NCI-H146 (cell line): ENCODE measurements at regions not wholly inside any gene's neighbourhood (a gene's known extent, or its start where the extent isn't known, plus 50 kb on each side); places are given as distances from the start of the nearest gene placed in this dataset.
"Not testable (repeated sequence)": the region's sequence is repeated elsewhere in the genome, so short reads cannot be mapped to it uniquely, and the experiment has no call there.

Experiments
- DNase-seq: peaks from one replicate; lab custom pipeline; 2025; lab: John Stamatoyannopoulos, UW

DNA sequence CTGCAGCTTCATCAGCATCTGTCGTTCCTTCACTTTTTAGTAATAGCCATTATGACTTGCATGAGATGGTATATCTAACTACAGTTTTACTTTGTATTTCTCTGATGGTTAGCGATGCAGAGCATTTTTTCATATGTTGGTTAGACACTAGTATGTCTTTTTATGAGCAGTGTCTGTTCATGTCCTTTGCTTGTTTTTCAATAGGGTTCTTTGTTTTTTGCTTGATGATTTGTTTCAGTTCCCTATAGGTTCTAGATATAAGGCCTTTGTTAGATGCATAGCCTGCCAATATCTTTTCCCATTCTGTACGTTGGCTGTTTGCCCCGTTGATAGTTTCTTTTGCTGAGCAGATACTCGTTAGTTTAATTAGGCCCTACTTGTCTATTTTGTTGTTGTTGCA lies 487.2 kb upstream of the BCHE start:
- no peak for DNase-seq

DNA sequence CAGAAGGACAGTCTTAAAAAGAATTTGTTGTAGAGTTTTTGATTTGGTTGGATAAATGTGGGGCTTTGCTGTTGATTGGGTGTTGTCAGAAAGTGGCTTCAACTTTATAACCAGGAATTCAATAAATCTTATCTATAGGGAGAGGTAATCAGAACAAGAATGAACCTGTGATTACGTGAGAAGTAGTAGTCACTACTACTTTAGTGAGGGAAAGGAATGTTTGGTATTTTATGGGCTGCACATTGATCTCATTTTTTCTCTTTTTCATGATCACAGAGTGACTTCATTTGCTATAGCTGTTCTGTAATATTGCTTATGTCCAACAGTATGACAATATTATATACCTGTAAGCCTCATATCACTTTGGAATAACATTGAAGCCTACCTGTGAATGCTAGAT lies 485.2 kb upstream of the BCHE start:
- DNase-seq = no peak

DNA sequence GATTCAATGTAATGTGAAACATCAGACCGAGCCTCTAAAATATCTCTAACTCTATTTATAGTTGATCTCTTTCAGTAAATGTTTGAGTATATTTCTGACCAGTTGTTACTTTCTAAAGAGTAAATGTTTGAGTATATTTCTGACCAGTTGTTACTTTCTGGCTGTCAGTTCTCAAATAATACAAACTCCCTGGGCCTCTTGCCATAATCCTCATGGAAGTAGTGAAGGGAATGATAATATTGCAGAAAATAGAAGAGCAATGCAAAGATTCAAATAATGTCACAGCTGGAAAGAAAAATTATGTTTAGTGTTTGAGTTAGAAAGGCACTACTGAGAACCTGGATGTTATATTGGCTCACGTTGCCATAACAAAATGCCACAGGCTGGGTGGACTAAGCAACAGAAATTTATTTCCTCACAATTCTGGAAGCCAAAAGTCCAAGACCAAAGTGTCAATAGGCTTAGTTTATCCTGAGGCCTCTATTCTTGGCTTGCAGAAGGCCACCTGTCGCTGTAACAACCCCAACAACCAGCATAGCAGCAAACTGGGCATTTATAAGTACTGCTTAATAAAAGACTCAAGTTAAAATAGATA lies 470.6 kb upstream of the BCHE start:
- peak; percentile 16 for DNase-seq

DNA sequence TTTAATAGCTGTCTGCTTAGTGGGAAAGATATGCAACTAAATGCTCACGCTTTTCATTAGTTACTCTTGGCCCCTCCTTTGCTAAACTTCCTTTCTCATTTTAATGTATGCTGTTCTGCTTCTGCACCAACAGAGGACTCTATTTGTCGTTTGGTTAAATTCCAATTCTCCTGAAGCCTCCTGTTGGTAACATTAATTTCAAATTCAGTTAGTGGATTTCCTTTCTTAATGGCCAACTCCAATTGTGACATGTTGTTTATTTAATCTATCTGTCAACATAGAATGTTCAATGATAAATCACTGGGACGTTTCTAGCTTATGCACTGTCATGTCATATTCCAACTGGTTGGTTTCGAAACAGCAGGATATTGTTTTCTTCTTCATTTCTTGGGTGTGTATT lies 467.4 kb upstream of the BCHE start:
- DNase-seq = no peak

DNA sequence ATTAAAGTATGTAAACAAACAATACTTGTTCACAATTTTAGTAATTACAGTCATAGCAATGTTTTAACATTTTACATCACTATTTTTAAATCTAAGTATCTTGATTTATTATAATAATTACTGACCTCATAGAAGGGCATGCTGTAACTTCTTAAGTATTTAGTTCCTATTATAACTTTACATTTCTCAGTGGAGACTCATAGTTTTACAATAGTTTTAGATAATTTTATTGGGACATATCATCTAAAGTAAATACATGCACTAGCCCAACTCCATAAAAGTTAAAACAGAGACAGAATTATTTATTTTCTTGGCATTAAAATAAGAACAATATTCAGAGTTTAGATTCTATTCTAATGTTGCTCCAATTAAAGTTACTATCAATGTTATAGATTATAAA lies 466.5 kb upstream of the BCHE start:
- no peak for DNase-seq

DNA sequence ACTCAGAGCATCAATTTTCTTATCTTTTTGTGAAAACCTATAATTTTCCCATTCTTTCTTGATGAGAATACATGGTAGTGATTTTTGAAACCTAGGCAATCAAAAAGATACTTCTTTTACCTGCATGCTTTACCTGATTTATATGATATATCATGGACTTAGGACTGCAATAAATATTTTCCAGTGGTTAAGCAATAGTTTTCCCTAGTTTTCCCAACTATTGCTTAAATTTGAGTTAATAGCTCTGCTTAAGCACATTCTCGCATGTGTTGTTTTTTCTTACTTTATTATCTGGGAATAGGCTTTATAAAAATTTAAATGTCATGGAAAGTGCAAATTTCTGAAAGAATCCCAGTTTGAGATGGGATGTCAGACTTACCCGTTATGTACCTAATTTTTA lies 465.1 kb upstream of the BCHE start:
- DNase-seq = no peak

DNA sequence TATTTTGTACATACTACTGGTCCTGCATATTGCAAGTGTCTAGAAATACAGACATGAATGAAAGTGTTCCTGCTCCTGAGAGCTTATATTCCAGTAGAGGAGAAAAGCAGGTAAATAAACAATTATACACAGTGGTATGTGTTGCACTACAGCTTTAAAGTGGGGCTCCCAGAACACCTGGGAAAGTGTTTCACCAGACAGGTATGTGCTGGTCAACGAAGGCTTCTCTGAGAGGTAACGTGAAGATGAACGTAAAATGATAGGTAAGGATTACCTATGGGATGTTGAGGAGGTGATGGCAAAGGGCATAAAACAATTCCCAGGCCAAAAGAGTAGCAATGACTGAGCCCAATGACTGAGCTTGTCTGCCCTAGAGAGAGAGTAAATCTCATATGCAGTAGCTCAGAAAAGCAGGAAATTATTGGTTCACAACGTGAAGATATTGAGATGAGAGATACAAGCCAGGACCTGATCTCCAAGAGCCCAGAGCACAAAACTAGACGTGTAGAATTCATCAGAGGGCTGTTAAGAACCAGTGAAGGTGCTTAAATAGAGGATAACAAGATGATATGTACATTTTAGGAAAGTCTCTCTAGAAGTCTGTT lies 459.1 kb upstream of the BCHE start:
- no peak for DNase-seq

DNA sequence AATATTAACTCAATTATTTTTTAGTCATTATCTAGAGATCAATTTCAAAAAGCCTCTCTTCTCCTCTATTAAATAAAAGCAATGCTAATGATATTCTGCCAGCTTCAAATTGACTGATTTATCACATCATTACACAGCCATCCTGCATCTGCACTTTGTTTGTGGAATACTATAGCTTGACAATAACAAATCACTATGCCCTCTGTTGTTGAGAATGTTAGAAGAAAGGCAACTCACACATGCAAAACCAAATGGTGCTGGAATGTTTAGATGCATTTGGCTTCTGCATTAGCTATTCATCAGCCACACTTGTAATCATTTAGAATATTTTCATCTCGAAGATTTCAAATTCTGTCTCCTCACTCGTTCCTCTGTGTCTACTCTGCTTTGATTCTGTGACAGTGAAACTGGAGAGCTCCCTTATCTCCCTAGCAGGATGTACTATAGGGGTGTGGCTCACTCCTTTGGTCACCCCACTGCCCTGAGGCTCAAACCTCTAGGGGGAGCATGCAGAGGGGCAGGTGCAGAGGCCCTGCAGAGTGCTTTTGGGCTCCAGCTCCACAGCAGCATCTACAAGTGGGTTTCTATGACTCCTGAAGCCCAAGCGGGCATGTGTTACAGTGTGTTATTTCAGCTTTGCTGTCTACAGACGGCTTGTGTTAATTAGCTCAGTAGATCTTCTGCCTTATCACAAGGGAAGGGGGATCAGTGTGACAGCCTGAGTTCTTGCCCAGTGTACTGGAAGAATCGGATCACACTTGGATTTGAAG lies 454.1 kb upstream of the BCHE start:
- peak; percentile 99 for DNase-seq

DNA sequence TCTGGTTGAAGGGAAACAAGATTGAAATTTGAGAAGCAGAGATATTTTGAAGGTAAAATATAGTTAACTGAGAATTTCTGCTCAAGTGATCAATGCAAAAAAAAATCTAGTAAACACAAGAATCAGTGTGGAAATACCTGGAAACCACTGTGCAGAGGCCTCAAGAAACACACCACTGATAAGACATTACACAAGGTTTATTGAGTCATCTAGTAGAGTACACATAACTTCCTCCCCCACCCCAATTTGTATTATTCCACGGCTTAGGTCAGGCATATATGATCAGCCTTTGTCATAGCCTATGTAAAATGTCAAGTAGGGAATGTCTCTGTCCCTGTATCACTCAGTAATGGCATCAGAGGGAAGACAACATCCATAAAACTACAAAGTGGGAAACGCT lies 447.8 kb upstream of the BCHE start:
- no peak for DNase-seq

DNA sequence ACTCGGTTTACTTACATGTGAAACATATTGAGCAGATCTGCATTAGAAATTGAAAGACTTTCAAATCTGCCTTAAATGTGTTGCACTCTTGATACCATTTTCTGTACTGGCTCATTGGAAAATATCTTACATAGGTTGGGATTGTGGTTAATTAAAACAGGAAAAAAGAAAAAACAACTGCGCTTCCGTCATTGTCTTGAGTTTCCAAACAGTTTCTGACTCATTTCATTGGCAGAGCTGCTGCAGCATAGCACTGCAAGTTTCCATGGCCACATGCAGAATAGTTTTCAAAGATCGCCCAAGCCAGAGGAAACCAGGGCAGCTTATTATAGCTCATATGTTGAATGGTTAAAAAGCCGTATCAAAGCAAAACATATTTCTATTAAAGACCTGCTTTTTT lies 446.6 kb upstream of the BCHE start:
- DNase-seq = no peak

DNA sequence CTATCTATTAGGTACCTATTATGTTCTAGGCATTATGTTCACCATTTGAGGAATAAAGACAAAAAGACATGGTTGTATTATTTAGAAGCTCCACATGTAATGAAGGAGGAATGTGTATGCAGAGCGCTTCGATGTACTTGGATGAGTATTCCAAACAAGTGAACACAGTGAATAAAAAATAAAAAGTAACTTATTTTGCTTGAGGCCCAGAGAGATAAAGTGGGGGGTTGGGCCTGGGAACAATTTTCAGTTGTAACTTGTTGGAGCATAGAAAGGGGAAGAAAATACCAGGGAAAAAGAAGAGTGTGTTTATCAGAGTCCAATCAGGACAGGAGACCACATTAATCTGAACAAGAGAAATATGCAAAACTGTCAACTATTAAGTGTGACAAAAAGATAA lies 445.7 kb upstream of the BCHE start:
- DNase-seq = no peak

DNA sequence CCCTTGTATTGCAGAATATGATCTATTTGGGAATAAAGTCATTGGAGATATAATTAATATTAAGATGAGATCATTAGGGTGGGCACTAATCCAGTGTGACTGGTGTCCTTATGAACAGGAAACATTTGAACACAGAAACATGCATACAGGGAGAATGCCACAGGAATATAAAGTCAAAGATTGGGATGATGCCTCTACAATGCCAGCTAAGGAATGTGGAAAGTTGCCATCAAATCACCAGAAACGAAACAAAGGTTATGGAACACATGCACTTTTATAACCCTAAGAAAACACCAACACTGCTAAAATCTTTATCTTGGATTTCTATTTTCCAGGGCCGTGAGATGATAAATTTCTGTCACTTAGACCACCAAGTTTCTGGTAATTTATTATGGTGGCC lies 442.4 kb upstream of the BCHE start:
- no peak for DNase-seq

DNA sequence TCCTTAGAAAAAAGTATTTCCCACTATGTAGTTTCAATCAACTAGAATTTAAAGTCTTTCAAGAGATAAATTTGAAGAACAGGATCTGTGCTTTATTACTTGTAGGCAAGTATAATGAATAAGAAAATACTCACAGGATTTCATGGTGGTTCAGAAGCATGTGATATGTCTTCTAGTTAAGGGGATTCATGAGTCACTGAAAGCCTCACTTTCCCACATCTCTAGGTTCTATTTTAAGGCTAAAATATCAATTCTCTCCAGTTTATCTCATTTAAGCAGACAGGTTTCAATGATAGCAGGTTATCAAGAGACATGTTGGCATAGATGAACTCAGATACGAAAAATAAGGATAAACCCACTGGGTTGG lies 437.8 kb upstream of the BCHE start:
- no peak for DNase-seq

DNA sequence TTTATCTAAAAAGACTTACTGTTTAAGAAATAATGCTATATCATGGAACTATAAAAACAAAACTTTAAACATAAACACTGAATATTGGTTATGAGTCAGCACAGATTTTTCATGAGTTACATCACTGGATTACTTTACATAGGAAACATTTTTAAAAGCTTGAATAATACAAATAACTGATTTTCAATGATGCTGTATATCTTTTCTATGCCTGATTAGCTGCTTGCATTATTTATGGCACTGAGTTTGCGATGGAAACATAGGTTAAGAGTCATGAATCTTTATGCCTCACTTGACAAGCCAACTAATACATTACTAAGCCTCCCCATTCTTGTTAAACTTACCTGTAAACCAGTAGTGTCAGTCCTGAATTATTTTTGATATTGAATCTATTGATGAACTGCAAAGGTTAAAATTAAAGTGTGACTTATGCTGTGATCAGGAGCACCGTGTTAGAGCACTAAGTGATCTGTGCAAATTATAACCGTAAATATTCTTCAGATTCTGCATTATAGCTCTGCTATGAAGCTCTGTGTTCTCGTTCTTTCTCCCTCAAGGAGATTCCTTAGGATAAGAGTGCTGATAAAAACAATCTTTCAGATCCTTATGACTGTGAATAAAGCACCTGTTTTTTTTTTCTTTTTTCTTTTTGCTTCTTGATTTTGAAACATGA lies 437.3 kb upstream of the BCHE start:
- DNase-seq = no peak

DNA sequence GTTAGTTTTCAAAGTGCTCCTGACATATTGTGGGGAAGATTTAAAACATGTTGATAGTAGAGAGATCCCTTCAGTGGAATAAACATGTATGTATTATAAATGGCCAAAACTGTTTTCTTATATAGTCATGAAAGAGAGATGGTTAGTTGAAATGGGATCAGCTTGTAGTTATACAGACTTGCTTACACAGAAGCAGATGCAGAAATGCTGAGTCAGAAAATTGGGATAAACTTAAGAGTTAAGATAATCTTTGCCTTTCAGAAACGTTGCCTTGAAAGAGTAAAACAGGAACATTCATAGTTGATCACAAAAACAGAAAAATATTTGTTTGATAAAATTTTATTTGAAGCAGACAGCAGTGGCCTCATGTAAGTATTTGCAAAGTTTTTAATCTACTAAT lies 433.2 kb upstream of the BCHE start:
- no peak for DNase-seq

DNA sequence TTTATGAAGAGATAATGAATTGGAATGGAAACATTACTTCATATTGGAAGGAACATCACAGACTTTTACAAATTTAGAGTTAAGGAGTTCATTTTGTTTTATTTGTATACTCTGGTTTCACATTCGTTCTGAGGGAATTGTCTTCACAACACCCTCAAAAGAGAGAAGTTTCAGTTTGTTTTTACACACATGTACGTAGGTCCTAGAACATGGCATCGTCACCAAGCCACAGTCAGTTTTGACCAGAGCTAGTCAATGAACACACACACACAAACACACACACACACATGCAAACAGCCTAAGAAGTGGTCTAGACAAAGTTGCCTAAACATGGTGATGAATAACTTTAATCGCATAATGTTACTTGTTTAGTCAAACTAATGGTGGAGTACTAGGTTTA lies 427.9 kb upstream of the BCHE start:
- DNase-seq = no peak

DNA sequence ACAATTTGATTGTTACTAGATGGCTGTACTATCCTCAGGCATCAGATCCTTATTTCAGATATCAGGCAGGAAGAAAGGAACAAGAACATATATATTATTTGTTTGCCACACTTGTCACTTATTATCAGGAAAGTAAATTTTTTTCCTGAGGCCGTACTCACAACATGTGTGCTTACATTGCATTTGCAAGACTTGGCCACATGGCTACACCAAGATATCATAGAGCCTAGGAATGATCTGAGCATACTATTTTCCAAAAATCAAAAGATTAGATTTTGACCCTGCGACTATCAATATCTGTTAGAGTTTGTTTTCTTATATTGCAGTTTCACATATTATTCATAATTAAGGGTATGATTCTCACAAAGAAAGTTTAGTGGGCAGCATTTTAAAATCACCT lies 426.2 kb upstream of the BCHE start:
- peak; percentile 15 for DNase-seq

DNA sequence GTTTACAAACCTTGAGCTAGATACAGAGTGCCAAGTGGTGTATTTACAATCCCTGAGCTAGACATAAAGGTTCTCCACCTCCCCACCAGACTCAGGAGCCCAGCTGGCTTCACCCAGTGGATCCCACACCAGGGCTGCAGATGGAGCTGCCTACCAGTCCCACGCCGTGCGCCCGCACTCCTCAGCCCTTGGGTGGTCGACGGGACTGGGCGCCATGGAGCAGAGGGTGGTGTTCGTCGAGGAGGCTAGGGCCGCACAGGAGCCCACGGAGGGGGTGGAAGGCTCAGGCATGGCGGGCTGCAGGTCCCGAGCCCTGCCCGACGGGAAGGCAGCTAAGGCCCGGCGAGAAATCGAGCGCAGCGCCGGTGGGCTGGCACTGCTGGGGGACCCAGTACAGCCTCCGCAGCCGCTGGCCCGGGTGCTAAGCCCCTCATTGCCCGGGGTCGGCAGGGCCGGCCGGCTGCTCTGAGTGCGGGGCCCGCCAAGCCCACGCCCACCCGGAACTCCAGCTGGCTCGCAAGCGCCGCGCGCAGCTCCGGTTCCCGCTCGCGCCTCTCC lies 421.1 kb upstream of the BCHE start:
- not testable (repeated sequence) for DNase-seq

DNA sequence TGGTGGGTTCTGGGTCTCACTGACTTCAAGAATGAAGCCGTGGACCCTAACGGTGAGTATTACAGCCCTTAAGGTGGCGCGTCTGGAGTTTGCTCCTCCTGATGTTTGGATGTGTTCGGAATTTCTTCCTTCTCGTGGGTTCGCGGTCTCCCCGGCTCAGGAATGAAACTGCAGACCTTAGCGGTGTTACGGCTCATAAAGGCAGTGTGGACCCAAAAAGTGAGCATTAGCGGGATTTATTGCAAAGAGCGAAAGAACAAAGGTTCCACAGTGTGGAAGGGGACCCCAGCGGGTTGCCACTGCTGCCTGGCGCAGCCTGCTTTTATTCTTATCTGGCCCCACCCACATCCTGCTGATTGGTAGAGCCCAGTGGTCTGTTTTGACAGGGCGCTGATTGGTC lies 420.5 kb upstream of the BCHE start:
- no peak for DNase-seq

DNA sequence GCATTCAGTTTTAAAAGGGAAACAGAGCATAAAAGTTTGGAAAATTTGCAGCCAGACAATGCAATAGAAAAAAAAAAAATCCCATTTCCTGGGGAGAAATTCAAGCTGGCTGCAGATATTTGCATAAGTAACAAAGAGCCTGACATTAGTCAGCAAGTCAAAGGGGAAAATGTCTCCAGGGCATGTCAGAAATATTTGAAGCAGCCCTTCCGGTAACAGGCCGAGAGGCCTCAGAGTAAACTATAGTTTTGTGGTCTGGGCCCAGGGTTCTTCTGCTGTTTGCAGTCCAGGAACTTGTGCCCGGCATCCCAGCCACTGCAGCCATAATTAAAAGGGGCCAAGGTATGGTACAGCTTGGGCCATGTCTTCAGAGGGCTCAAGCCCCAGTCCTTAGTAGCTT lies 411.6 kb upstream of the BCHE start:
- no peak for DNase-seq

DNA sequence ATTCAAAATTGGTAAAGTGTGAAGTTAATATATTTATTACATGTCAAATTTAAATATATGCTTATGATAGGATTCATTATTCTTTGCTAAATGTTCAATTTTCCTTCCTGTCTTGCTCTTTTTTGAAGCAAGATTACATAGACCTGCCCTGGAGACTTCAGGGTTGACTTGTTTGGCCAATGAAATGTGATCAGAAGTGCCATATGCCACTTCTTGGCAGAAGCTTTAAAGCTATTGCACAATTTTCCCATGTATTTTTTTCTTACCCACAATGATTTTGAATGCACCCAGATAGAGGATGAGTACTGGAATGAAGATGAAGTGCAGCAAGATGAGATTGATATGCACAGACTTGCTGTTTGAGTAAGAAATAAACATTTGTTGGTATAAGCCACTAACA lies 406.3 kb upstream of the BCHE start:
- DNase-seq = no peak

DNA sequence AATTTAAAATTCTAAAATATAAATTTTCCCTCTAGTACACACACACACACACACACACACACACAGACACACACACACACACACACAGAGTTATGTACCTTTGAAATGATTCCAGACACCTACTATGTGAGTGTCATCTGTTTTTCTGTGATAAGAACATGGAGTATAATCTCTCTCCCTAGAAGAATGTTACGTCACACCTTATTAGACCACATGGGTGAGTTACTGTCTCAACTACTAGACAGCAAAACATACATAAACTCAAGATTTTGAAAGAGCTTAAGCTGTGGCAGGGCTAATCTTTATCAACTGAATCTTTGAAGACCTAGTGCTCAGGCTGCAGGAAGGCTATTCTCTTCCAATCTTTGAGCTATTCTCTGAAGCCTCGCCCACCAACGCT lies 385.9 kb upstream of the BCHE start:
- no peak for DNase-seq

DNA sequence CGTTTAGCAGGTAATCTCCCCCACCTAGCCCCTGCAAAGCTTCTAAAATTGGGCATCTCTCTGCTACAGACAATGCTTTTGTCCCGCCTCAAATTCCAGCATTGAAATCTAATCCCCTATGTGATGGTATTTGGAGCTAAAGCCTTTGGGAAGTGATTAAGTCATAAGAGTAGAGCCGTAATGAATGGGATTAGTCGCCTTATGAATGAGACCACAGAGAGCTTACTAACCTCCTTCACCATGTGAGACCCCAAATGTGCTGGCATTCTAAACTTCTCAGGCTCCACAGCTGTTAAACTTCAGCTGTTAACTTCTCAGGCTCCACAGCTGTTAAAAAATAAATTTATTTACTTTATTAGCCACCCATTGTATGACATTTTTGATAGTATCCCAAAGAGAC lies 374.2 kb upstream of the BCHE start:
- no peak for DNase-seq
